Non-pigmented ciliary epithelial cell (primary cell): ENCODE measurements at regions not wholly inside any gene's neighbourhood (a gene's known extent, or its start where the extent isn't known, plus 50 kb on each side); places are given as distances from the start of the nearest gene placed in this dataset.
"Not testable (repeated sequence)": the region's sequence is repeated elsewhere in the genome, so short reads cannot be mapped to it uniquely, and the experiment has no call there.

ENCODE experiments used
- DNase-seq: peaks from one replicate; pipeline ENCODE4 v3.0.0-alpha.2; 2010; ENCODE audit warnings: low read depth

DNA sequence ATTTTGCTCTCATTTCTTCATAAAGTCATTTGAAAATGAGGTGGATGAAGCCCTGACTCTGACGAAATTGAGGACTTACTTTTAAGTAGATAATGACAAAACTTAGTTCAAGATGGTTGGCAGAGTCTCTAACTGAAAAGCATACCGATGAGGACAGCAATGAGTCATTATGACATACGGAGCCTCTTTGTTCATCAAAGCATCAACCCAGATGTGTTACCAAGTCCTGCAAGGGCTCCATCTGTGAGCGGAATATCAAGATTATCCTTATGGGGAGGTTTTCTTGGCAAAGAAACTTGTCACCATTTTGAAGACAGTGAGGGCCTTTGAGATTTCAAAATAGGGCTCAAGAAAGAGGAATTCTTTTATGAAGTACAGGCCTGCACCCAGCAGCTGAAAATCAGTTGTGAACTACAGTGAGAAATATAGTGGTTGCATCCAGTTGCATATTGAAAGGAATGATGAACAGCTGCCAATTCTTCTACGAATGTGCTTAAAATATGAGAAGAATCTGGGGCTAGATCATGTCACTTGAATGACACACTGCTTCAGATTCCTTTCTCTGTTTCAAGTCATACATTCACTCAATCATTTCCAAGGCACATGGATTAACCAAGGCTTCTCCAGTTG, 86.6 kb upstream of the SLC24A2 start:
- DNase-seq = no peak

DNA sequence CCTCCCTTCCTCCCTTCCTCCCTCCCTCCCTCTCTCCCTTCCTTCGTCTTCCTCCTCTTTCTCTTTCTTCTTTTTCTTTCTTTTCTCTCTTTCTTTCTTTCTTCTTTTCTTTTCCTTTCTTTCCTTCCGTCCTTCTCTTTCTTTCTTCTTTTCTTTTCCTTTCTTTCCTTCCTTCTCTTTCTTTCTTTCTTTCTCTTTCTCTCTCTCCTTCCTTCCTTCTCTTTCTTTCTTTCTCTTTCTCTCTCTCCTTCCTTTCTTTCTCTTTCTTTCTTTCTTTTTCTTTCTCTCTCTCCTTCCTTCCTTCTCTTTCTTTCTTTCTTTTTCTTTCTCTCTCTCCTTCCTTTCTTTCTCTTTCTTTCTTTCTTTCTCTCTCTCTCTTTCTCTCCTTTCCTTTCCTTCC, 84.4 kb upstream of the SLC24A2 start:
- DNase-seq = not testable (repeated sequence)

DNA sequence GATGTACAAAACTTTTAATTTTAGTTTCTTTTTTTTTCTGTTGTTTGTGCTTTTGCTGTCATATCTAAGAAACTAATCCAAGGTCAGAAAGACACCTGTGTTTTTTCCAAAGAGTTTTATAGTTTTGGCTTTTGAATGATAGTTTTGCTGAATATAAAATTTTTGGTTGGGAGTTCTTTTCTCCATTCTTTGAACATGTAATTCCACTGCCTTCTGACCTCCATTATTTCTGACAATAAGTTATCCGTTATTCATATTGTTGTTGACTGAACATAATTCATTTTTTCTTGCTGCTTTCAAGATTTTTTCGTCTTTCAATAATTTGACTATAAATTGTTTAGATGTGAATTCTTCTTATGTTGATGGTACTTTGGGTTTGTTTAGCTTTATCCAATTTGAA, 82.2 kb upstream of the SLC24A2 start:
- no peak for DNase-seq

DNA sequence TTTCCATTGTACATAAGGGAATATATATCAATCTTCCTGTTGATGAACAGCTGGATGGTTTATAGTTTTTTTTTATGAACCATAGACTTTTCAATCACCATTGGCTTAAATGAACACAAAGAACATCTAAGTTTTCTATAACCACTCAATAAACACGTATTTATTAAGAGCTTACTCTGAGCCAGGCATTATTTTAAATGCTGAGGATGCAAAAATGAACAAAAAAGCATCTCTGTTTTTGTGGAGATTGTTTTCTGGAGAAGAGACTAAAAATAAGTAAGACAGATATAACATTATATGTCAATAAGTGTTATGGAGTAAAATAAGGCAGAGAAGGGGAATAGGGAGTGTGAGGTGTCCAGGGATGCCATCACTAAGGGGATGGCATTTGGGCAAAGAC, 52.1 kb upstream of the SLC24A2 start:
- DNase-seq = no peak
